Stromal cell of bone marrow (primary cell): ENCODE measurements at regions not wholly inside any gene's neighbourhood (a gene's known extent, or its start where the extent isn't known, plus 50 kb on each side); places are given as distances from the start of the nearest gene placed in this dataset.
"Not testable (repeated sequence)": the region's sequence is repeated elsewhere in the genome, so short reads cannot be mapped to it uniquely, and the experiment has no call there.

Experiments used
- DNase-seq: peaks from one replicate; pipeline ENCODE4 v3.0.0-alpha.2; 2012; ENCODE audit warnings: low read depth

- peak; percentile 68 for DNase-seq
Observed at GRCh38 chr15:87752250-87752951, 504.1 kb downstream of the NTRK3 start.

DNA sequence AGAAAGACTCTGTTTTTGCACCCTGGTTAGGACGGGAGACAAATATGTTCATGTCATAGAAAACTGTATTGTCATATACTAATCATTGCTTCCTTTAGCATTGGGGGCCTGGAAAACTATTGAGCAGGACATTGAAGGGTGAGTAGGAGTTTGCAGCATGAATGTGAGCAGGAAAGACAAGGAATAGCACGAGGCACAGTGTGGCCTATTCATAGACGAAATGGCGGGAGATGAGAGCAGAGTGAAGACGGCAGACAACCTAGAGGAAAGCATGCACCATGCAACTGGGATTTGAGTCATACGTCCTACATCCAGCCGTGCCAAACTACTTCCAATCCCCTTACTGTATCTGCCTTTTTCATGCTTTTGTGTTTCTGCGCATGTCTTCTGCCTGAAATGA, 508.1 kb downstream of the NTRK3 start:
- no peak for DNase-seq

GRCh38 chr15:87747087-87747486, 509.5 kb downstream of the NTRK3 start:
- DNase-seq = no peak

DNA sequence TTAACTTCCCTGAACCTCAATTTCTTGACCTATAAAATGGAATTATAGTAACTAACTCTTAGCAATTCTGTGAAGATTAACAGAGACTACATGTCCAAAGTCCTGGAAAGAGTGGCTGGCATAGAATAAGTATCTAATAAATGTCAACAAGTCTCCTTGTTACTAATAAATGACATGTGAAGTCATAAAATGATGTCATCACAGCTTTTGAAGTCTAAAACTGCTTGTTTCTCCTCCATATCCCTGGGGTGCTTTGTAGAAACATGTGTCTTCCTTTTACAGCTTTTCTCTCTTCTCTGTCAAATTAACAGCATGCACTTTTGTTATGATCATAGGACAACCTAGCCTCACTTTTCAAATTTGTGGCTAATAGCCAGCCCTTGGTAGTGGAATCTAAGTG, 510.2 kb downstream of the NTRK3 start:
- no peak for DNase-seq

- no peak for DNase-seq
Observed at GRCh38 chr15:87744815-87745214, 511.7 kb downstream of the NTRK3 start.

- DNase-seq = no peak
Observed at GRCh38 chr15:87743562-87743961, 513.0 kb downstream of the NTRK3 start.

DNA sequence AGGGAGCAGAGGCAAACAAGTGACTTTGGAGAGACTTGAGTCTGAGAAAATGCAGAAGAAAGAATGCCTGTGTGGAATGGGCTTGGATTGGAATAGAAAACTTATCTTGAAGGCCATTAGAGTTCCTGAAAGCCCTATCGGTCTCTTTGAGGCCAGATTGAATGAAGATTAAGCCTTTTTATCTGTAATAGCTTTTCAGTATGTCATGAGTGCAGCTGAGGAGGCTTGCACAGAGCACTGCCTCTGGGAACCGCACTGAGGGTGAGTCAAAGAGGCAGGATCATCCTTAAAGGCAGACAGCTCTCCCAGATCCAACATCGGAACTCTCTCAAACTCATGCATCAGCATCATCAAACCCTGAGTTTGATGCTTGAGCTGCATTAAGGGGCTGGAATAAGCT, 515.2 kb downstream of the NTRK3 start:
- DNase-seq = no peak

- no peak for DNase-seq
Observed at GRCh38 chr15:87740655-87741344, 515.7 kb downstream of the NTRK3 start.

DNA sequence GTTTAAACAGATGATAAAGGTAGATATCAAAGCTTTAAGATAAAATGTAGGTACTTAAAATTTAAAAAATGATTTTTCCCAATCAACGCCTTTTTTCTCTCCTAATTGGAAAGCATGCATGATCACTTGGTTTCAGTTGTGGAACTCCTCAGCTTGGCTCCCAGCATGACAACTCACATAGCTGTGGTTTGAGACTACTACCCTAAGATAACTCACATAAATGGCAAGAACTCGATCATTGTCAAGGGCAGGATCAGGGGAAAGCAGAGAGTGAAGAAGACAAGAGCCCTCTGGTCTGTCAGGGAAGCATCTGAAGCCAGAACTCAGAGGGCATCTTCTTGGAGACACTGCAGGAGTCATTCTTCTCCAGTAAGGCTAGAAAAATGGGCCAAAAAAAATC, 516.7 kb downstream of the NTRK3 start:
- no peak for DNase-seq

DNA sequence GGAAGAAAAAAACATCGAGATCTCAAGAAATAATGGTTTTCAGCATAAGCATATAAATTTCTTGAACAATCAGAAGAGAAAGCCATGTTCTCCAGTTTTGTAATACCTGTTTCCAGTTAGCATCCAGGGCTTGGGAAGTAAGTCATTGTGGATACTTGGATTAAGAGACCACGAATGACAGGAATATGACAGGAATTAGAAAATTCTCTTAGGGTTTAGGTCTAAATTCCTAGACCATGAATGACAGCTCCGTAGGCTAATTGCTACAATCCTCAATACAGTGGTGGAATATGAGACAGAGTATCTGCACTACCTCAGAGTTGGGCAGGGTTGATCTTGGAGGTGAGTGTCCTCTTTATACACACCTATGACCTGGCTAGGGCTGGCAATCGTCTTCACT, 517.5 kb downstream of the NTRK3 start:
- no peak for DNase-seq

GRCh38 chr15:87737460-87737859, 519.1 kb downstream of the NTRK3 start:
- DNase-seq = not testable (repeated sequence)

DNA sequence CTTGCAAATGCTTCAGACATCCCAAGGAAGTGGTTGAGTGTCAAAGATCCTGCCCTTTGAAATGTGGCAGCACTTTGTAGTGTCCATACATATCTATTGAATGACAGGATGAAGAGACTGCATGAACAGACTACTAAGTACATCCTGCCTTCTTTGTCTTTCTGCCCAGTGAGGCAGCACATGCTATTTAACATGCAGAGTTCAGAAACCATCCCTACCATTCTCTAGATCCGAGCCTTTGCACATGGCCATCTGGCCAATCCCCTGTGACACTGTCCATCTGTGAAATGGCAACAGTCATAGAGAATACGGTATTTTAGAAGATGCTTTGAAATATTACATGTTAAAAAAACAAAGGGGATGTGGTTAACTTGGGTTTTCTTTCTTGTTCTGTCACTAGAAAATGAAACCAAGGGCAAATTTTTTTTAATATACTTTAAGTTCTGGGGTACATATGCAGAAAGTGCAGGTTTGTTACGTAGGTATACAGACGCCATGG, 519.6 kb downstream of the NTRK3 start:
- DNase-seq = no peak

- DNase-seq = no peak
Observed at GRCh38 chr15:87736401-87736800, 520.1 kb downstream of the NTRK3 start.

DNA sequence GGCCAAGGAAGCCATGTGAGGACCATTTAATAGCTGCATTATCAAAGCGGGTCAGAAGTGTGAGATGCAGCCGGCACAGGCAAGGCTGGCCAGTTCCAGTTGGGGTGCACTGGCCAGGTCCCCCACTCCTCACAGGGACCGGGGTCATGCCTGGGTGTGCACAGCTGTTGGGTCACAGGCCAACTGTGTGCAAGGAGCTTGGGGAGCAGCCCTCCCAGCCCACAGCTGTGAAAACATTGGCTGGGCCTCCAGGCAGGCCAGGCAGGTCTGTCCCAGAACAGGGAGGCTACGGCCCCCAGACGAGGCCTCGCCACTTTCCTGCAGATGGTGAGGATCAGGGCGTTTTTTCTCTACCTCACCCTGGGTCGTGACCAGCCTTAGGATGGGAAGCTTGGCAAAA, 521.0 kb downstream of the NTRK3 start:
- no peak for DNase-seq

DNA sequence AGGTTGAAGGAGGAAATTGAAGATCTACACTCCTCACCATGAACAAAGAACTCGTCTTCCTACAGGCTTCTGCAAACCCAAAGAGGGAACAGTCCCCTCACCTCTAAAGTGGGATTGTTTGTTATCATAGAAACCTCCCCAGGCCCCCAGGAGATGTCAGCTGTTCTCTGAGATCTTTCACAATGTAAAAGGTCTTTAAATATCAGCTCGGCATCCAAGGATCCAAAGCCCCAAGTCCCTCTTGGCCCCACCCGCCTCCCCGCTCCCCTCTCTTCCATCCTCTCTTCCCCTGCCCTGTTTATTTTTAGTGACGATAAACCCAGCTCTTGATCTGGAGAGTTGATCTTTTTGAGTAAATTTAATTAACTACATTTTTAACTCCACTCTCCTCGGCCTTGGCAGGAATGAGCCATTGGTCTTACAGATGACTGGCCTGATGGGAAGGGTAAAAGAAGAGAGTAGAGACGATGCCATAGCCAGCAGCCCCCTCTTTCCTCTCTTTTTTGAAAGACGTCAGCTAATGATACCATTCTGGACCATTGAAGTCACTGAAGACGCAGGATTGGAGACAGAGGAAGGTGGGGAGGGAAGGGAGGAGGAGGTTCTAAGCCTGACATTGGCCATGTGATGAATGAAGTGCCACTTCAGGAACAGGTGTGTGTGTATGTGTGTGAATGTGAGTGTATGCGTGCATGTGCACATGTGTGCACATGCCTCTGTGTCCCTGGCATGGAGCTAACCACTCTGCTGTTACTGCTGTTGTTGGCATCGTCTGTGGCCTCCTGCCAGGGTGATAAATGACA, 521.8 kb downstream of the NTRK3 start:
- no peak for DNase-seq

GRCh38 chr15:87733977-87734376, 522.6 kb downstream of the NTRK3 start:
- no peak for DNase-seq

DNA sequence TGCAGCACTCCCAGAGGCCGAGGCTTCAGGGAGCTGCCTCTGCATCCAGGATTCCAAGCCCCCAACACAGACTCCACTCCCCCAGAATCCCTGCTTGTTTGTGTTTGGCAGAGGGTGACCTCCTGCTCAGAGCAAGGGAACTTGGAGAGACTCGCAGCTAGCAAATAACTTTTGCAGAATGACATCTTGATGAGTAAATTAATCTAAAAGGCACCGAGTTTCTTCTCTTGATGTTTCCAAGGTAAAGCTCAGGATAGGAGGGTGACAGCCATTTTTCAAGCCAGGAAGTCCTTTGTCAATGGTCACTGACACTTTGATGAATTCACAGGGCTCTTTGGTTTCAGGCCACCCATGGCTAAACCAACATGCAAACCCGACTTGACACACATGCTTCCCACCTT, 523.0 kb downstream of the NTRK3 start:
- no peak for DNase-seq

DNA sequence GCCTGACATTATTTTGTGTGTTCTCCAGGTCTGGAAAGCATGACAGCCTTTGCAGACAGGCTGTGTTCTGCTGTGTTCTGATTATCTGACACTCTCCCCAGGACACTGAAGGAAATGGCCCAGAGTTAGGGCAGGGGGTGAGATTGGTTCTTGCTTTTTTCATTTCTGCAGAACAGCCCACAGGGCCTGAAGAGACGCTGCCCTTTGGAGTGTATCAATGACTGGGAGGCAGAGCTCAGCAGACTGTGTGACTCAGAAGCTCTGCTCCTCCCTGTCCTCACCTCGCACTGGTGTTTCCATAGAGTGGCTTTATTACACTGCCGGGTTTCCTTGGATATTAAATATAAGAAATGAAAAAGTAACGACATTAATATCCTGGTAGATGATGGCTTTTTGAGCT, 523.6 kb downstream of the NTRK3 start:
- DNase-seq = no peak

GRCh38 chr15:87731630-87732029, 524.9 kb downstream of the NTRK3 start:
- DNase-seq = no peak

DNA sequence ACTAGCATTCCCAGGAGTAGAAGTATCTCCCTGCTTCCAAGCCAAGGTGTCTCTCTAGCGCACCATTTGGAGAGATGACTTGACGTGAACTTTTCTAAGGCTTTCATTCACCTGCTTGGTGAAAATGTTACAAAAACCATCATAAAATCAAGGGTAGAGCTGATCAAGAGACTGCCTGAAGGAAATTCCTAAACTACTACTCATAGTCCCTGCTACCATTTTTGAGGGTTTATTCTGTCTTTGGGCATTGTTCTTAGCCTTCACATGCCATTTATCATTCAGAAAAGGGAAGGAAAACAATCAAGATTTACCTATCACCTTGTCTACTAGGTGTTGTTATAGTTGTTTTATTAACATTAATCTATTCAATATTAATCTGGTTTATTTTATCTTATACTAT, 525.8 kb downstream of the NTRK3 start:
- DNase-seq = no peak

DNA sequence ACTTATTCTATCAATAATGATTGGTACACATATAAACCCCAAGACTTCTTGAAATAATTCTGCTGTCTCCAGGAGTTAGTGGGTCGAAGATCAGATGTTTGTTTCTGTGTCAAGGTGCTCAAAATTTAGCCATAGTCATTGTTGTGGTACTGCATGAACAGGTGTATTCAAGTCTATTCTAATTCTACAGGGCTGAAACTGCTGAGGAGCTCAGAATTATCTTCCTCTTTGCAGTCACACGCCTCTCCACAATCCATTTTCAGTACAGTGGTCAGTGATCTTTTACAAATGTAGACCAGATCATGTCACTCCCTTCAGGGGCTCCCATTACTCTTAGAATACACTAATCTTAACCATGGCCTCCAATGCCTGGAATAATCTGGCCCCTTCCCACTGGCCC, 527.5 kb downstream of the NTRK3 start:
- DNase-seq = no peak

- DNase-seq = no peak
Observed at GRCh38 chr15:87727073-87727472, 529.5 kb downstream of the NTRK3 start.

- DNase-seq = no peak
Observed at GRCh38 chr15:87724330-87724729, 532.2 kb downstream of the NTRK3 start.
